NCI-H1436 (cell line): ENCODE measurements at regions not wholly inside any gene's neighbourhood (a gene's known extent, or its start where the extent isn't known, plus 50 kb on each side); places are given as distances from the start of the nearest gene placed in this dataset.

Experiments
- DNase-seq: peaks from one replicate; lab custom pipeline; 2025; lab: John Stamatoyannopoulos, UW

GRCh38 chr17:79169861-79170260 lies 95.2 kb downstream of the ENGASE start:
- DNase-seq = no peak

GRCh38 chr17:79169366-79169765 lies 94.7 kb downstream of the ENGASE start:
- DNase-seq = no peak

GRCh38 chr17:79168486-79169055 lies 93.9 kb downstream of the ENGASE start:
- no peak for DNase-seq

GRCh38 chr17:79167486-79167885 lies 92.9 kb downstream of the ENGASE start:
- no peak for DNase-seq

GRCh38 chr17:79165756-79166473 lies 91.3 kb downstream of the ENGASE start:
- no peak for DNase-seq

GRCh38 chr17:79164913-79165695 lies 90.5 kb downstream of the ENGASE start:
- DNase-seq = no peak

- DNase-seq = no peak
Observed at GRCh38 chr17:79164408-79164807, 89.8 kb downstream of the ENGASE start.

- no peak for DNase-seq
Observed at GRCh38 chr17:79163071-79163470, 88.4 kb downstream of the ENGASE start.

- DNase-seq = no peak
Observed at GRCh38 chr17:79162012-79162963, 87.7 kb downstream of the ENGASE start.

GRCh38 chr17:79160980-79161636 lies 86.5 kb downstream of the ENGASE start:
- DNase-seq = peak; percentile 43

- no peak for DNase-seq
Observed at GRCh38 chr17:79159926-79160325, 85.3 kb downstream of the ENGASE start.

GRCh38 chr17:79159471-79159870 lies 84.8 kb downstream of the ENGASE start:
- DNase-seq = no peak

GRCh38 chr17:79156463-79157095 lies 82.0 kb downstream of the ENGASE start:
- DNase-seq = no peak

GRCh38 chr17:79155701-79156100 lies 81.1 kb downstream of the ENGASE start:
- DNase-seq = no peak

- DNase-seq = no peak
Observed at GRCh38 chr17:79154951-79155585, 80.4 kb downstream of the ENGASE start.

GRCh38 chr17:79154446-79154845 lies 79.8 kb downstream of the ENGASE start:
- no peak for DNase-seq

- DNase-seq = no peak
Observed at GRCh38 chr17:79153367-79154130, 78.9 kb downstream of the ENGASE start.

- DNase-seq = no peak
Observed at GRCh38 chr17:79152636-79153035, 78.0 kb downstream of the ENGASE start.

GRCh38 chr17:79152110-79152509 lies 77.5 kb downstream of the ENGASE start:
- no peak for DNase-seq

- DNase-seq = no peak
Observed at GRCh38 chr17:79150799-79151198, 76.2 kb downstream of the ENGASE start.
